HG02798 (cell line): ENCODE measurements at regions not wholly inside any gene's neighbourhood (a gene's known extent, or its start where the extent isn't known, plus 50 kb on each side); places are given as distances from the start of the nearest gene placed in this dataset.

Experiments
- ATAC-seq: cut with Tn5 transposase; IDR thresholded peaks from one replicate; pipeline ENCODE4 v1.9.1; 2021; ENCODE audit warnings: mild to moderate bottlenecking; ENCODE audit not compliant: unreplicated experiment, poor library complexity

DNA sequence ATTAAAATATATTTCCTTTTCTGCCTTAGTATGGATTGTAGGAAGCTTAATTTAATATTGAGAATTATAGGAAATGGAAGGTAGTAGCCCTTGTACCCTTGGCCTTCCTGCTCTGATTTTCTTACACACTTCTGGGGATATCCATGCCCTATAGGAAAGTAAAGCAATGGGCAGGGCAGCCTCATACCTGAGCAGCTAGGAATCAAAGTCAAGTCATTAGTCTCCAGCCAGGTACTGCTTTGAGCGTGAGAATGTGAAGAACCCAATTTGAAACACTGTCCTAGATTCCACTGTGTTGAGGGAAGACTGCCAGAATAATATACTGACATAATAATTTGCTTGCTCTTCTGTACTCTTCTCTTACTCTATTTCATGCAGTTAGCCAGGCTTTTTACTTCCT lies 51.0 kb upstream of the L3MBTL3 start:
- no peak for ATAC-seq

DNA sequence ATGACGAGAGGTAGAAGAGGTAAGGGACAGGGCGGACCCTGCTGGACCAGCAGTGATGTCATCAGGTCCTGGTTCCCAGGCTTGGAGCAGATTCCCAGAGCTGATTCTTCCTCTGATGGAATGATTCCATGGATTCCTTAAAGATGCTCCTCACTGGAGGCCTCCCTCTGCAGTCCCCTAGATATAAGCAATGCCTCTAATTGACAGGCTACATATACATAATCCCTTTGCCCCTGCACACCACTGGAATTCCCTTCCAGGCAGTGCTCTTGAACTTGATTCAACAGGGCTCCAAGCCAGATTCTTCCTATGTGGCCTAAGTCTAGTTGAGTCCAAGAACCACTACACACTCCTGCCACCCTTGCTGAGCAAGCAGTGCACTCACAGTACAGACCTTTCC lies 52.3 kb upstream of the L3MBTL3 start:
- ATAC-seq, result no peak

DNA sequence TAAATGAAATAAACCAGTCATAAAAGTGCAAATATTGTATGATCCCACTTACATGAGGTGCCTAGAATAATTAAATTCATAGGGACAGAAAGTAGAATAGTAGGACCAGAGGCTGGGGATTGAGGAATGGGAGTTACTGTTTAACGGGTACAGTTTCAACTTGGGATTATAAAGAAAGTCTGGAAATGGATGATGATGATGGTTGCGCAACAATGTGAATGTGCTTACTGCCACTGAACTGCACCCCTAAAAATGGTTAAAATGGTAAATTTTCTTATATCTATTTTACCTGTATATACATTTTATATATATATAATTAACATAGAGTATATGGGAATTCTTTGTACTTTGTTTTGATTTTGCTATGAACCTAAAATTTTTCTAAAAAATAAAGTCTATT lies 53.3 kb upstream of the L3MBTL3 start:
- no peak for ATAC-seq

DNA sequence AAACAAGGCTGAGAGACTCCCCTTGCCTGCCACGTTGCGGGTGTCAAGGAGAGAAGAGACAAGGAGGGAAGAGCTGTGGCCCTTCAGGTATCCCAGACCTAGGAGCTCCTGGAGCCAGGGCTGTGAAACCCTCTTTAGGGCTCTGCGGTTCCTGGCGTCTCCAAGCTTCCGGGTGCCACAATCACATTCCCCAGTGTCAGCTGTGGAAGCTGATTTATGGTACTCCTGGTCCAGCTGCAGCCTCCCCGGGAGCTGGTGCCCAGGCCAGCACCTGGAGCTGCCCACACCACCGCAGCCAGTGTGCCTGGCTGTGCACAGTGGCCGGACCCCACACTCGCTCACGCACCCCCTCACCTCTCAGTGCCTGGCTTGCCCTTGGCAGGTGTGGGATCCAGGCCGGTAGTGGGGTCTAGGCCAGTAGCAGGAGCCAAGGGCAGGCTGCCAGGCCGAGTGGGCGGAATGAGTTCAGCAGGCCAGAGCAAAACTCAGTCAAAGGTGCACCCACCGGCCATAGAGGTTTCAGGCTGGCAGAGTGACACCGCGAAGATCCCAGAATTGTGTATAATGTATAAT lies 58.9 kb upstream of the L3MBTL3 start:
- no peak for ATAC-seq

DNA sequence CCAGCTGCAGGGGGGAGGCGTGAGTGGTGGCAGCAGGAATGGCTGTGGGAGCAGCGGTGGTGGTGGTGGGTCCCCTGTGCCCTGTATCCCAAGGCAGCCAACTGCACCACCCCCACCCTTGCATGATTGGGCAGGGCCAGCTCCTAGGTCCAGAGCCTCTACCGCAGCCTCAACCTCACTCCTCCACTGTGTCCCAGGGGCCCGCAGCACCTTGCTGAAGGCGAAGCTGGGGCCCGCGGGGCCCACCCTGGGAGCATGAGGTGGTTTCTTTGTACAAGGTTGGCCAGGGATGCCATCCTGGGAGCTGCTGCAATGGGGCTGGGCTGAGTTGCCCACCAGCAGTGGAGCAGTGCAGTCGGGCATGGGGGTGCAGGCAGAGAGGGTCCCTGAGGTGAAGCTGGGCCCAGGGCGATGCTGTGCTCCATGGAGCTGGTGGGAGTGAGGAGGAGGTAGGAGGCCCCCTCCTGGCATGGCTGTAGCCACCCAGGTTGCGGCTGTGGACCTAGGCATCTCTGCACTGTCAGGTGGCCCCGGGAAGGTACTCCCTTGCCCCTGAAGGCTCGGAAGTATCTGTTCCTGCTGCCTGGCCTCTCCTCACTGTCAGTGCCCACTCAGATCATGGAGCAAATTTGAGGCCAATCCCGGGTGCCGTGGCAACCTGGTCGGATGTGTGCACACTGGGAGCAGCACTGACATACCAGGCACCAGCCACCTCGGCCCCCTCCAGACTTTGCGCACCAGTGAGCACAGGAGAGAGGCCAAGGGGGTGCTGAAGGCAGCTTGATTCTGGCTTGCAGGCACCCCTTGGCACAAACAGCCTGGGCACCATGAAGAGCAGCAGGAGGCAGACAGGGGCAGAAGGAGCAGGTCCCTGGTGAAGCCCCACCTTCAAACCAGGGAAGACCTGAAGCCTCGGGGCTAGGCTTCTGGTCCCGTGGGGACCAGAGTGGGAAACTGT lies 60.2 kb upstream of the L3MBTL3 start:
- ATAC-seq, result no peak

DNA sequence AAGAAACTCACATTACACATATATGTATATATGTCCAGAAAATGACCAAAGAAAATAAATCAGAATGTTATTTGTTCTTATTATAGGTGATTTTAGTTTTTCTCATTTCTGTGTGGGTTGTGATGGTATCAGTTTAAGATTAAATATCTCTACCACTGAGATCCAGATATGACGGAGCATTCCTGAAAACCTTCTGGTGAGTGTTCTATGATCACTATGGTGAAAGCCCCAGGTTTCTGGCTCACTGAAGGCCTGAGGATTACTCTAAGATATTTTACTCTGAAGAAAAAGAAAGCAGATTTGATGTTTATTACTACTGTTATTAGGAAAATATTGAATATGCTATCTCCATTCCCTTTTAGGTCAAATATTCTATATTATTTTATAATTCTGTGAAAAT lies 62.8 kb upstream of the L3MBTL3 start:
- ATAC-seq, result no peak

DNA sequence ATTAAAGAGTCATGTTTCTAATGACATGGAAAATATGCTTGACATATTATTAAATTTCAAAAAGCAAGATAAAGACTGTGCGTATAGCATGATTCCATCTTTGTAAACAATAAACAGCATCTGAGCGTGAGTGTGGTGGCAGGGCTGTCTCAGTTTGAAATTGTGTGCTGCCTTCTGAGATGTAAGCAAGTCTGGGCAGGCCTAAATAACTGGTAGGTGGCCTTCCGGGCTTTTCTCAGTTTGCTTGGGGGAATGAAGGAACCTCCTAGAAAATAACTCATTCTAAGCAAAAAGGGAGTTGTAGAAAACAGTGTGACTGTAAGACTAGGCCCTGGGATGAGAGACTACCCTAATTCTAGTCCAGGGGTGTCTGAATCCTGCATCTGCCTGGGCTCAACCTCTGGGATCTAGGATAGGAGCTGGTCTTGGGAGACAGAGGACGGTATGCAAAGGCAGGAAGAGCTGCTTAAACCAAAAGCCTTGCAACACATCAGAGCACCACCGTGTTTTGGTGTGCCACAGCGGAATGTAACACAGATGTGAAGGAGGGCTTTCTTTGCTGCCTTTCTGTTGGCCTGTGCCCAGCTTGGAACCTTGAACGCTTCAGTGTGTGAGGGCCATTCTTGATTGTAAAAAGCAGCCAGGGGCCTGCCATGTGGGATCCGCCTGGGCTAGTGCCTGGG lies 63.5 kb upstream of the L3MBTL3 start:
- ATAC-seq, result no peak

DNA sequence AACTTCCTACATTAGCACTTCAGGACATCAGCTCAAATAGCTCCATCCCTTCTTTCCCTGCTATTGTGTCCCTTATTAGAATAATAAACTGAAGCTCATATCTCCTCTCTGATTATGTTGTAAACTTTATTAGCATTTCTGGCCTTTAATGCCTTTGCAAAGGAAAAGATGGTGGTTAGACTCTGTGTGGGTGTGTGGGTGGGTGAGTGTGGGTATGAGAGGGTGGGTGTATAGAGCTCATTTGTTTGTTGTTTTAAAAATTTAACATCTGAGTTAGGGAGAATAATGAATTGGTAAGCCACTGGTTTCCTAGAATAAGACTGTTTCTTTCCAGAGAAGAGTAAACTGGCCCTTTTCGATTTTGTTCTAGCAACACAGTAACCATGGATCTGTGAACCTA lies 70.6 kb upstream of the L3MBTL3 start:
- no peak for ATAC-seq

DNA sequence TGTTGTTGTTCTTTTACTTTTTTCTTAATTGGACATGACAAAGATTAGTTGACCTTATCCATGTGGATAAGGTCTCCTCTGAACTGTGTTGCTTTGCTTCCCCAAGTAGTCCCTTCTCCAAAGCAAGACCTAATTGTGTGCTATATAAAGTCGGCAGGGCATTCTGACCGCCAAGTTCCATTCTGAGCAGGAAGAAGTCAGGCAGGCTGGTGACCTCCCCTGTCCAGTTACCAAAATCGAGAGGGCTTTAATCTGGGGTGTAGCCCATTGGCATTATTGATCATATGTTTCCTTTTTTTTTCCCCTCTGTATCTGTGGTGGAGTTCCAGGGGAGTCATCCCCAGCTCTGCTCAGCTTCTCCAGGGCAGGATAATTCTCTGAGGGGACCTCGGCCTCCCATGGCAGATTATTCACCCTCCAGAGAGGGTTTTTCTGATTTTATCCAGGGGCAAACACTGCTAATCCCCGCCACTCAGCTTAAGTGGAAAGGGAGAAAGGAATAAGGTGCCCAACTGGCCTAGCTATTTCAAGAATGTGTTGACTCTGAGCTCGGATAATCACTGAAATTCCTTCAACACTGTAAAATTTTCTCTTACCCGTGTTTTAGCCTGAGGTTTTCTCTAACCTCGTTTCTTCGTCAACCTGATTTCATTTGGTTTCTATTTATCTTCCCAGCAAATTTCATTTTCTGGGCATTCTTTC lies 71.8 kb upstream of the L3MBTL3 start:
- no peak for ATAC-seq

DNA sequence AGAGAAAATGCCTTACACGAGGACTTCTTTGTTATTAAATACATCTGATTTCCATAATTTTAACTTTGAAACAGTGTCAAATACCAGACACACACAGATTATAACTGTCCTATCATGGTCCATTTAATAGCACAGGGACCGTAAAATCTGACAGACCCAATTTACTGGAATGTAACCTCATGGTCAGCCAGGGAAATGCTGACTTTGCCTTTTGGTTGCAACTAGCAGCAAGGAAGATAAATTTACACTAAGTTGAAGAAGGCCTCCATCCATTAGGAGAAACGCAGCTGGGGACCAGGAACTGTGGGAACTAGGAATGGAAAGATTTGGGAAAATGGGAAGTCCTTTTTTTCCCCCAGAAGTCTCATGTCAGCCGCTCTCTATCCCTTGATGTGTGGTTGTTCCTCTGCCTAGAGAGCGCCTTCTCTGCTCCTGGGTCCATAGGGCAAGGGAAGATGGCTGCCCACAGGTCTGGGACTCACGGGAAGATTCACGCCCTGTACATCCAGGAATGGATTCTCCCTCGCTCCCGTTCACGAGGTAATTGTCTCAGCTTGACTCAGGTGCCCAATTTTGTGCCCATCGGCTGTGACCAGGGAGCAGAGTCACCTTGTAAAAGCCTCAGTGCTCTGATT lies 74.6 kb upstream of the L3MBTL3 start:
- no peak for ATAC-seq

DNA sequence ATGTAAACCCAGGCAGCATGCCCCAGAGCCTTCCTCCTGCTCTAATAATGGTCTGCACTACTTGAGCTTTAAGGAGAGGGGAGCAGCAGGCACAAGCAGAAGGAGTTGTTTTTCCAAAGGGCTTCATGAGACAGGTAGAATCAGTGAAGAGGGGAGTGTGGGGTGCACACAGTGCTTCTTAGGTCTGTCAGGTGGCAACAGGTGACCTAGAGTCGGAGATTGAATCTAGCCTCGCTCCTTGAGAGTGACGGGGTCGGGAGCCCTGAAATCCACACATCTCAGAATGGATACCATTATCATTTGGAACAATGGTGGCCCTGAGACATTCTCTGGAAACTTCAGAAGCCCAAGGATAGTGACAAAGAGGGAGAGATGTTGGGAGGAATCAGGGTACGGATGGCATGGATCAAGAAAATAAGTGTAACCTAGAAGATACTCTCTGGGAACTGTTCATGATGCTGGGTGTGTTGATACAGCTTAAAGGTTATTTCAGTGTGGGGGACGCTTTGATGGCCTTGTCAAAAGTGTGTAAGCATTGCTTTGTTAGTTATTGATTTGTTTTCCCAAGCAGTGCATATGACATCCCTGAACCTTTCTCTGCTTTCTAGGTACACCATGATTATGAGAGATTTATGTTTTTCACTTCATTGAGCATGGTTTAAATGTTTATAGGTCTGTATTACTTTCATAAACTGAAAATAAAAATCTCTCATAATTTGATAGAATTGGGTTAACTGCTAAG lies 77.8 kb upstream of the L3MBTL3 start:
- no peak for ATAC-seq

DNA sequence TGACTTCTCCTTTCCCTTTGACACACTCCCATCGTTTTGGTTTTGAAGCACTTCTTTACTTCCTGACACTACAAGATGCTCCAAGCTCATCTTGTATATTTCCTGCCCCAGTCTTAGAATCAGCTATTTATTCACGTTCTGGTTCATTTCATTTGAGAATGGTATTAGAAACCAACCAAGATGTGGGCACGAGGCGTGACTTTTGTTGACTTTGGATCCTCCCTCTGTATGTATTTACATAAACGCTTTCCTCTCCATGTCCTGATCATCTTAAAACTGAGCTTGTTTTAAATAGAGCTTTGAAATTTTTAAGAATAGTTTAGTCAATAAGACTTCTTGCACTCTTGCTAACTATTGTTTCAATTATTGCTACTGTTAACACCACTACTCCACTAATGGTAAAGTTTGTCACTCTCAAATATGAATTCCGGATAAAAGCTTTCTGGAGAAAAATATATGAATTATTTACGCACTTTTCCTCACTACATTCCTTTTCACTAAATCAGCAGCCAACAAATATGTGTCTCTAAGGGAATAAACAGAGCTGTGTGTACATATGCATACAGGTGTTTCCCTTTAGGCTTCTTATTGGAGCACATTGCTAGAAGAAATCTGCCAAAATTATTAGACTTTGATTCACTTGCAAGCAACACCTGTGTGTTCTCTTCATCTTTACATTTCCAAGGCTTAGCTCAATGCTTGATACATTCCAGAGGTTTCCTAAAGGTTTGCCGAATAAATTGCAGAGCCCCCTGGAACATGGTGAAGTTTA lies 77.3 kb upstream of the TMEM244 start:
- no peak for ATAC-seq

DNA sequence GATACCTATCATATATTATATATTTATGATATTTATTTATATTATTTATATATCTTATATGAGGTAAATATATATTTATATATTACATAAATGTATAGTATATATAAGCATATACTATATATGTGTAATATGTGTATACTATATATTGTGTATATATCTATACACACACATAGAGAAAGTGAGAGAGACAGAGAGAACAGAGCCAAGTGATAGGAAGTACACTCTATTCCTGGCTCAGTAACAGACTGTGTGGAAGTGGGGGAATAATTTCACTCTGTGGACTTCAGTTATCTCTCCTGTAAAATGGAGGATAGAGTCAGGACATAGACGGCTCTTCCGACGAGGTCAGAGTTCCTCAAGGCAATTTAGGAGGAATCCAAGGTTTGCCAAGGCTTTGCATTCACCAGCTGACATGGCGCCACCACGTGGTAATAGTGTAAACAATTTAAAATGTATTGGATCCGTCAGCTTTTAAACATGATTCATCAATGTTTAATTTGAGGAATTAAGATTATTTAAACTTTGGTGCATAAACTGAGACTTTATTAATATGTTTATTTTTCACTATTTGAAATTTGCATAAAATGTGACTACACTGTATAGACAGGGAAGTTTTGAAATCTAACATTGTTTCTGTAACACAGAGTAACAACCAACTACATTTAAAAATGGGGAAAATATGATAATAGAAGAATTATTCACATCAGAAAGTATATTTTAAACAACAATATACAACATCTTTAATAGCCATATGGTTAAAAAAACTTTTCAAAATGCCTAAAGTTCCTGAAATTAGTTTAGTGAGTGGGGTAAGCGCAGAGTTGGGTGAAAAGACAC lies 75.4 kb upstream of the TMEM244 start:
- peak; percentile 76 for ATAC-seq

DNA sequence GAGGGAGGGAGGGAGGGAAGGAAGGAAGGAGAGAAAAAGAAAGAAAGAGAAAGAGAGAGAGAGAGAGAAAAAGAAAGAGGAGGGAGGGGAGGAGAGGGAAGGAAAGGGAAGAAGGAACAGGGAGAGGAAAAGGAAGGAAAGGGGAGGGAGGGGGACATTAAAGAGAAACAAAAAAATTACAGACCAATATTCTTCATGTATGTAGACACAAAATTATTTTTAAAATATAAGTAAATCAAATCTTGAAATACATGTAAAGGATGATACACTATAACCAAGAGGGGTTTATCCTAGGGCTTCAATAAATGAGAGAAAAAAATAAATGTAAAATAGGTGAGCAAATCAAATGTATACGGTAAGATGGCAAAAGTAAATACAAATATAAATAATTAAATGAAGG lies 71.2 kb upstream of the TMEM244 start:
- no peak for ATAC-seq

DNA sequence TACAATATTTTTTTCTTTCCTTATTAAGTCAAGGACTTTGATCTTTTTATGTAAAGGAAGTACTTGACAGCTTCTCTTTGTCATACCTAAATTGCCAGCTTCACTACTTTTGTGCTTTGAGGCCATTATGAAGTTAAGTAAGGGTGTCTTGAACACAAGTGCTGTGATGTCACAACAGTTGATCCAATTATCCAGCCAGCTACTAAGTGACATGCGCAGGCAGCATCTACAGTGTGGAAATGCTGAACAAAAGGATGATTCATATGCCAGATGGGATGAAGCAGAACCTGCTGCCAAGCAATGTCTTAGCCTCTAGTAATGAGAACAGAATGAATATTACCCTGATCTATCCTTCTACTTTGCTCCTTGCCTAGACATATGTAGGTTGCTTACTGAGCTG lies 68.3 kb upstream of the TMEM244 start:
- ATAC-seq, result no peak

DNA sequence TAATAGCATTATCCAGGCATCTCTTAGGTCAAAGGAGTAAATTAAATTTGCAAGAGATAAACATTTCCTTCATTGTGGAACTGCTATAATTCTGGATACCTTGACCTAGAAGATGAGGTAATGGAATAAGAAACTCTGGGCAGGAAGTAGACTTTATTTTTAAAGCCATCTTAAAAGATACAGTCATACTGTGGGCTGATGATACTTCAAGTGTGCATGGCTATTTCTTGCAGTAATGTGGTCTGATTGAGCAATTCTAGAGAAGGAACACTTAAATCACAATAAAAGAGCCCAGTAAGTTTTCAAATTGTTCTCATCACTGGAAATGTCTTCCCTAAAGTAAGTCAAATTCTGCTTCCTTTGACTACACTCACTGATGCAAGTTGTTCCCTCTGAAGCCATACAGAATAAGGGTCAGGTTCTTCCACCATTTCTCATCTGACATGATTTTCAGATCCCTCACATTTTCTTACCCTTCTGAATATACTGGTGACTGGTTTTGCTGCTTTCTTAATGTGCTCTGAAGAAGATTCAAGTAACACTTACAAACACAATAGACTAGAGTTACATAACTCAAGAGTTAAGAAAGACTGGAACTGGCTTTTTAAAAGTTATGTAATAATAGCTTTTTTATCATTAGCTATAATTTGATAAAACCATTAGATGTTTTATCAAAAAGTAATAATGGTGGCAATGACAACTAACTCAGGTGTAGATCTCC lies 62.6 kb upstream of the TMEM244 start:
- ATAC-seq, result no peak

DNA sequence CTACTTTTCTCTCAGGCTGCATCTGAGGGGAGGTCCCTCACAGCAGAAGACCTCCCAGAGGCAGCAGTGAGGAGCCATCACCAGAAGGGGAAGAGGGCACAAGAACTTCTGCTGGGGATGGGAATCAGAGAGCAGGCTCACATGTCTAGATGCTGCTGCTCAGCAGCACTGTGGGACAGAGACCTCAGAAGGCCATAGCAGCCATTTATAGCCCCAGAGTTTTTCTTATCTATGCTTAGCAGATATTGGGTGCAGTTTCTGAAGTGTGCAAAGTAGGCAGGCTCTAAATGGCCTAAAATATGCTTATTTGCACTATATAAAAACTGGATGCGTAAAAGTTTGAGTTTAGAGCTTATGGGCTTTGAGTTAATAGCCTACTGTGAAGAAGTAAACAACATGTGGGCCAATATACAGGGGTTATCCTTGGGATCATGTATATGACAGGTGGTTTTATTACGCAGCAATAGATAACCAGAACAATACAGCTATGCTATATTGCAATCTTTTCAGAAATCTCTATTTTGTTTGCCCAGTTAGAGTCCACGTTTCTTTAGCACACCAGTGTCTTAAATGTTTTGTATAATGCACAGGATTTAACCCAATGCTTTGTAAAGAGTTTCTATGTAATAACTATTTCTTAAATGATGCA lies 60.2 kb upstream of the TMEM244 start:
- ATAC-seq, result no peak
